ENCODE measurements at regions not wholly inside any gene's neighbourhood (a gene's known extent, or its start where the extent isn't known, plus 50 kb on each side); places are given as distances from the start of the nearest gene placed in this dataset.

DNA sequence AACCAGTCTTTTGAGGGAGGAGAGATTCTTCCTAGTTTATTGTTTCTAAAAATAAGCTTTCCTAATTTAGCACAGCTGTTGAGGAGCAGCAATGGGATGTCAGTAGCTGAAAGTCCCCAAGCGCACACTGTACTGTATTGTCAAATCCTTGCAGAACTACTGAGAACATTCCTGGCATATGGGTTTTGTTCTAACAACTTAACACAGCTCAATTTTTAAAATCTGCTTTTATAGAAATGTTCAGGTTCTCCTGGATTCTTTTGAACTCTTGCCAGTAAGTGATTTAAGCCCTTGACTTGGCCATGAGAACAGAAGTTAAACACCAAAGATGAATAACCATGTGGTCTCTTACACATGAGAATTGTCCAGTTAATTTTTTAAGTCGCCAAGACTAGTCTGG is 218.6 kb downstream of the FAT3 start:
- peaks cover 48% of the 10 kb centered on the region for H3K79me2 ChIP-seq (replicated peaks; ENCODE audit: insufficient read depth)
- H3K27me3 ChIP-seq (ENCODE audit: insufficient read depth), result no peaks in the 10 kb centered on the region
- H3K4me1 ChIP-seq (ENCODE audit: insufficient read depth), result peaks cover 24% of the 10 kb centered on the region
- H3F3A ChIP-seq (replicated peaks; ENCODE audit: low read depth), result no peaks in the 10 kb centered on the region
- Mint-ChIP-seq H3K4me1 (peaks cover 70% of the 10 kb centered on the region), H3K27me3 (ENCODE audit: insufficient read depth, low read depth, poor library complexity) (peaks cover 7% of the 10 kb centered on the region), H3K27ac (no peak overlapping the region), H3K9me3 (no peaks in the 10 kb centered on the region), H3K36me3 (ENCODE audit: low read depth) (peaks cover 2% of the 10 kb centered on the region; the same call in 1 of the 3 replicates), H3K4me3 (no peak overlapping the region)
- no peak overlapping the region for H3K4me3 ChIP-seq
- H3K4me2 ChIP-seq, result no peak overlapping the region
- DNase-seq (ENCODE audit: low spot score), result no peak
- TF ChIP-seq JUNB (IDR thresholded peaks at IDR 0.05; ENCODE audit: unreplicated experiment), result no peak
- no peak for TF ChIP-seq NANOG (IDR thresholded peaks at IDR 0.05; ENCODE audit: borderline replicate concordance)
- TF ChIP-seq POLR2AphosphoS5 (IDR thresholded peaks at IDR 0.05; ENCODE audit: low read depth), result no peak
- TF ChIP-seq EZH2 (IDR thresholded peaks at IDR 0.05; ENCODE audit: low read depth, unreplicated experiment), result no peak
- TF ChIP-seq, protein P1, sequence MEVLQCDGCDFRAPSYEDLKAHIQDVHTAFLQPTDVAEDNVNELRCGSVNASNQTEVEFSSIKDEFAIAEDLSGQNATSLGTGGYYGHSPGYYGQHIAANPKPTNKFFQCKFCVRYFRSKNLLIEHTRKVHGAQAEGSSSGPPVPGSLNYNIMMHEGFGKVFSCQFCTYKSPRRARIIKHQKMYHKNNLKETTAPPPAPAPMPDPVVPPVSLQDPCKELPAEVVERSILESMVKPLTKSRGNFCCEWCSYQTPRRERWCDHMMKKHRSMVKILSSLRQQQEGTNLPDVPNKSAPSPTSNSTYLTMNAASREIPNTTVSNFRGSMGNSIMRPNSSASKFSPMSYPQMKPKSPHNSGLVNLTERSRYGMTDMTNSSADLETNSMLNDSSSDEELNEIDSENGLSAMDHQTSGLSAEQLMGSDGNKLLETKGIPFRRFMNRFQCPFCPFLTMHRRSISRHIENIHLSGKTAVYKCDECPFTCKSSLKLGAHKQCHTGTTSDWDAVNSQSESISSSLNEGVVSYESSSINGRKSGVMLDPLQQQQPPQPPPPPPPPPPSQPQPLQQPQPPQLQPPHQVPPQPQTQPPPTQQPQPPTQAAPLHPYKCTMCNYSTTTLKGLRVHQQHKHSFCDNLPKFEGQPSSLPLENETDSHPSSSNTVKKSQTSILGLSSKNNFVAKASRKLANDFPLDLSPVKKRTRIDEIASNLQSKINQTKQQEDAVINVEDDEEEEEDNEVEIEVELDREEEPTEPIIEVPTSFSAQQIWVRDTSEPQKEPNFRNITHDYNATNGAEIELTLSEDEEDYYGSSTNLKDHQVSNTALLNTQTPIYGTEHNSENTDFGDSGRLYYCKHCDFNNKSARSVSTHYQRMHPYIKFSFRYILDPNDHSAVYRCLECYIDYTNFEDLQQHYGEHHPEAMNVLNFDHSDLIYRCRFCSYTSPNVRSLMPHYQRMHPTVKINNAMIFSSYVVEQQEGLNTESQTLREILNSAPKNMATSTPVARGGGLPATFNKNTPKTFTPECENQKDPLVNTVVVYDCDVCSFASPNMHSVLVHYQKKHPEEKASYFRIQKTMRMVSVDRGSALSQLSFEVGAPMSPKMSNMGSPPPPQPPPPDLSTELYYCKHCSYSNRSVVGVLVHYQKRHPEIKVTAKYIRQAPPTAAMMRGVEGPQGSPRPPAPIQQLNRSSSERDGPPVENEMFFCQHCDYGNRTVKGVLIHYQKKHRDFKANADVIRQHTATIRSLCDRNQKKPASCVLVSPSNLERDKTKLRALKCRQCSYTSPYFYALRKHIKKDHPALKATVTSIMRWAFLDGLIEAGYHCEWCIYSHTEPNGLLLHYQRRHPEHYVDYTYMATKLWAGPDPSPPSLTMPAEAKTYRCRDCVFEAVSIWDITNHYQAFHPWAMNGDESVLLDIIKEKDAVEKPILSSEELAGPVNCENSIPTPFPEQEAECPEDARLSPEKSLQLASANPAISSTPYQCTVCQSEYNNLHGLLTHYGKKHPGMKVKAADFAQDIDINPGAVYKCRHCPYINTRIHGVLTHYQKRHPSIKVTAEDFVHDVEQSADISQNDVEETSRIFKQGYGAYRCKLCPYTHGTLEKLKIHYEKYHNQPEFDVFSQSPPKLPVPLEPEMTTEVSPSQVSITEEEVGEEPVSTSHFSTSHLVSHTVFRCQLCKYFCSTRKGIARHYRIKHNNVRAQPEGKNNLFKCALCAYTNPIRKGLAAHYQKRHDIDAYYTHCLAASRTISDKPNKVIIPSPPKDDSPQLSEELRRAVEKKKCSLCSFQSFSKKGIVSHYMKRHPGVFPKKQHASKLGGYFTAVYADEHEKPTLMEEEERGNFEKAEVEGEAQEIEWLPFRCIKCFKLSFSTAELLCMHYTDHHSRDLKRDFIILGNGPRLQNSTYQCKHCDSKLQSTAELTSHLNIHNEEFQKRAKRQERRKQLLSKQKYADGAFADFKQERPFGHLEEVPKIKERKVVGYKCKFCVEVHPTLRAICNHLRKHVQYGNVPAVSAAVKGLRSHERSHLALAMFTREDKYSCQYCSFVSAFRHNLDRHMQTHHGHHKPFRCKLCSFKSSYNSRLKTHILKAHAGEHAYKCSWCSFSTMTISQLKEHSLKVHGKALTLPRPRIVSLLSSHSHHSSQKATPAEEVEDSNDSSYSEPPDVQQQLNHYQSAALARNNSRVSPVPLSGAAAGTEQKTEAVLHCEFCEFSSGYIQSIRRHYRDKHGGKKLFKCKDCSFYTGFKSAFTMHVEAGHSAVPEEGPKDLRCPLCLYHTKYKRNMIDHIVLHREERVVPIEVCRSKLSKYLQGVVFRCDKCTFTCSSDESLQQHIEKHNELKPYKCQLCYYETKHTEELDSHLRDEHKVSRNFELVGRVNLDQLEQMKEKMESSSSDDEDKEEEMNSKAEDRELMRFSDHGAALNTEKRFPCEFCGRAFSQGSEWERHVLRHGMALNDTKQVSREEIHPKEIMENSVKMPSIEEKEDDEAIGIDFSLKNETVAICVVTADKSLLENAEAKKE (CRISPR knock-in tag; IDR thresholded peaks at IDR 0.05), result no peak
- TF ChIP-seq, protein P2, sequence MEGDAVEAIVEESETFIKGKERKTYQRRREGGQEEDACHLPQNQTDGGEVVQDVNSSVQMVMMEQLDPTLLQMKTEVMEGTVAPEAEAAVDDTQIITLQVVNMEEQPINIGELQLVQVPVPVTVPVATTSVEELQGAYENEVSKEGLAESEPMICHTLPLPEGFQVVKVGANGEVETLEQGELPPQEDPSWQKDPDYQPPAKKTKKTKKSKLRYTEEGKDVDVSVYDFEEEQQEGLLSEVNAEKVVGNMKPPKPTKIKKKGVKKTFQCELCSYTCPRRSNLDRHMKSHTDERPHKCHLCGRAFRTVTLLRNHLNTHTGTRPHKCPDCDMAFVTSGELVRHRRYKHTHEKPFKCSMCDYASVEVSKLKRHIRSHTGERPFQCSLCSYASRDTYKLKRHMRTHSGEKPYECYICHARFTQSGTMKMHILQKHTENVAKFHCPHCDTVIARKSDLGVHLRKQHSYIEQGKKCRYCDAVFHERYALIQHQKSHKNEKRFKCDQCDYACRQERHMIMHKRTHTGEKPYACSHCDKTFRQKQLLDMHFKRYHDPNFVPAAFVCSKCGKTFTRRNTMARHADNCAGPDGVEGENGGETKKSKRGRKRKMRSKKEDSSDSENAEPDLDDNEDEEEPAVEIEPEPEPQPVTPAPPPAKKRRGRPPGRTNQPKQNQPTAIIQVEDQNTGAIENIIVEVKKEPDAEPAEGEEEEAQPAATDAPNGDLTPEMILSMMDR (conservative IDR thresholded peaks at IDR 0.05; ENCODE audit: low read depth in 2 of 2), result no peak
- TF ChIP-seq, protein P3, sequence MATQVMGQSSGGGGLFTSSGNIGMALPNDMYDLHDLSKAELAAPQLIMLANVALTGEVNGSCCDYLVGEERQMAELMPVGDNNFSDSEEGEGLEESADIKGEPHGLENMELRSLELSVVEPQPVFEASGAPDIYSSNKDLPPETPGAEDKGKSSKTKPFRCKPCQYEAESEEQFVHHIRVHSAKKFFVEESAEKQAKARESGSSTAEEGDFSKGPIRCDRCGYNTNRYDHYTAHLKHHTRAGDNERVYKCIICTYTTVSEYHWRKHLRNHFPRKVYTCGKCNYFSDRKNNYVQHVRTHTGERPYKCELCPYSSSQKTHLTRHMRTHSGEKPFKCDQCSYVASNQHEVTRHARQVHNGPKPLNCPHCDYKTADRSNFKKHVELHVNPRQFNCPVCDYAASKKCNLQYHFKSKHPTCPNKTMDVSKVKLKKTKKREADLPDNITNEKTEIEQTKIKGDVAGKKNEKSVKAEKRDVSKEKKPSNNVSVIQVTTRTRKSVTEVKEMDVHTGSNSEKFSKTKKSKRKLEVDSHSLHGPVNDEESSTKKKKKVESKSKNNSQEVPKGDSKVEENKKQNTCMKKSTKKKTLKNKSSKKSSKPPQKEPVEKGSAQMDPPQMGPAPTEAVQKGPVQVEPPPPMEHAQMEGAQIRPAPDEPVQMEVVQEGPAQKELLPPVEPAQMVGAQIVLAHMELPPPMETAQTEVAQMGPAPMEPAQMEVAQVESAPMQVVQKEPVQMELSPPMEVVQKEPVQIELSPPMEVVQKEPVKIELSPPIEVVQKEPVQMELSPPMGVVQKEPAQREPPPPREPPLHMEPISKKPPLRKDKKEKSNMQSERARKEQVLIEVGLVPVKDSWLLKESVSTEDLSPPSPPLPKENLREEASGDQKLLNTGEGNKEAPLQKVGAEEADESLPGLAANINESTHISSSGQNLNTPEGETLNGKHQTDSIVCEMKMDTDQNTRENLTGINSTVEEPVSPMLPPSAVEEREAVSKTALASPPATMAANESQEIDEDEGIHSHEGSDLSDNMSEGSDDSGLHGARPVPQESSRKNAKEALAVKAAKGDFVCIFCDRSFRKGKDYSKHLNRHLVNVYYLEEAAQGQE (IDR thresholded peaks at IDR 0.05; ENCODE audit: unreplicated experiment), result no peak
- no peak for TF ChIP-seq EZH2phosphoT487 (IDR thresholded peaks at IDR 0.05; ENCODE audit: unreplicated experiment)
- TF ChIP-seq ZNF331 (CRISPR knock-in tag; IDR thresholded peaks at IDR 0.05; ENCODE audit: low read depth), result no peak
- TF ChIP-seq ZNF114 (CRISPR knock-in tag; IDR thresholded peaks at IDR 0.05), result no peak
- no peak for TF ChIP-seq CREB1 (CRISPR knock-in tag; IDR thresholded peaks at IDR 0.05; ENCODE audit: low read depth)
- TF ChIP-seq STAT1 (IDR thresholded peaks at IDR 0.05; ENCODE audit: unreplicated experiment), result no peak
- TF ChIP-seq, protein P4, sequence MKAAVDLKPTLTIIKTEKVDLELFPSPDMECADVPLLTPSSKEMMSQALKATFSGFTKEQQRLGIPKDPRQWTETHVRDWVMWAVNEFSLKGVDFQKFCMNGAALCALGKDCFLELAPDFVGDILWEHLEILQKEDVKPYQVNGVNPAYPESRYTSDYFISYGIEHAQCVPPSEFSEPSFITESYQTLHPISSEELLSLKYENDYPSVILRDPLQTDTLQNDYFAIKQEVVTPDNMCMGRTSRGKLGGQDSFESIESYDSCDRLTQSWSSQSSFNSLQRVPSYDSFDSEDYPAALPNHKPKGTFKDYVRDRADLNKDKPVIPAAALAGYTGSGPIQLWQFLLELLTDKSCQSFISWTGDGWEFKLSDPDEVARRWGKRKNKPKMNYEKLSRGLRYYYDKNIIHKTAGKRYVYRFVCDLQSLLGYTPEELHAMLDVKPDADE (IDR thresholded peaks at IDR 0.05), result no peak
- no peak for ATAC-seq
- no peaks in the 10 kb centered on the region for H3K36me3 ChIP-seq (ENCODE audit: insufficient read depth)
- H2AFZ ChIP-seq, result no peak overlapping the region
- no peak overlapping the region for H3K27ac ChIP-seq (ENCODE audit: low read depth)
- H4K20me1 ChIP-seq (replicated peaks; ENCODE audit: insufficient read depth), result peaks cover 4% of the 10 kb centered on the region; the same call in 1 of the 2 replicates
- H3K9me2 ChIP-seq (ENCODE audit: insufficient read depth), result no peaks in the 10 kb centered on the region

Measured in GM23338 (cell line).